Bronchial epithelial cell (primary cell): ENCODE measurements at regions not wholly inside any gene's neighbourhood (a gene's known extent, or its start where the extent isn't known, plus 50 kb on each side); places are given as distances from the start of the nearest gene placed in this dataset.

Experiments
- DNase-seq: peaks from one replicate; pipeline ENCODE4 v3.0.0-alpha.2; 2010; ENCODE audit warnings: low read depth
- FAIRE-seq: peaks from 2 replicates; lab custom pipeline; 2011; peaks lifted over from hg19 to GRCh38; lab: Jason Lieb, UNC
- H3K27me3 ChIP-seq: 2 replicates; pipeline ENCODE4 v1.5.1; 2011; ENCODE audit warnings: low read length; ENCODE audit not compliant: control insufficient read depth, insufficient read depth
- H3K36me3 ChIP-seq: 2 replicates; pipeline ENCODE4 v1.5.1; 2011; ENCODE audit warnings: low read length; ENCODE audit not compliant: control insufficient read depth, insufficient read depth
- H3K4me3 ChIP-seq: 2 replicates; pipeline ENCODE4 v1.5.1; 2011; ENCODE audit warnings: mild to moderate bottlenecking, low read depth, low read length, control low read depth
- TF ChIP-seq, protein P1 (sequence below): IDR thresholded peaks from 2 replicates; pipeline ENCODE4 v1.5.1; 2011; ENCODE audit warnings: mild to moderate bottlenecking, moderate library complexity, low read length, control low read depth, inconsistent platforms; ENCODE audit not compliant: insufficient read depth, severe bottlenecking

DNA sequence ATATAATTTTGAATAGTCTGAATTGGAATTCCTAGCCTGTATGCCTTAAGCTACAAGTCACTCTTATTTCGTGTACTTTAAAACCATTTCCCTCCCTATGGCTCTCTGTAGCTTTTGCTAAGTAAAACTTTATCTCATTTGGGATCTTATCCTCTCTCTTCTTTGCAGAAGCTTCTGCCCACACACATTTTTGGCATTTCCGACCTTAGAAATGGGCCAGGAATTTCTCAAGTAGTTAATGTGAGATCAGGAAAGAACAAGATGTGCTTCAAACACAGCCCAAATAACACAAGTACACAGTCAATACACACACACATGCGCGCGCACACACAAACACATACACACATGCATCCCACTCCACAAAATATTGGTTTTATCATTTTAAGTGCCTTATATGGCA is 931.0 kb upstream of the MIR17HG start:
- TF ChIP-seq, protein P1, sequence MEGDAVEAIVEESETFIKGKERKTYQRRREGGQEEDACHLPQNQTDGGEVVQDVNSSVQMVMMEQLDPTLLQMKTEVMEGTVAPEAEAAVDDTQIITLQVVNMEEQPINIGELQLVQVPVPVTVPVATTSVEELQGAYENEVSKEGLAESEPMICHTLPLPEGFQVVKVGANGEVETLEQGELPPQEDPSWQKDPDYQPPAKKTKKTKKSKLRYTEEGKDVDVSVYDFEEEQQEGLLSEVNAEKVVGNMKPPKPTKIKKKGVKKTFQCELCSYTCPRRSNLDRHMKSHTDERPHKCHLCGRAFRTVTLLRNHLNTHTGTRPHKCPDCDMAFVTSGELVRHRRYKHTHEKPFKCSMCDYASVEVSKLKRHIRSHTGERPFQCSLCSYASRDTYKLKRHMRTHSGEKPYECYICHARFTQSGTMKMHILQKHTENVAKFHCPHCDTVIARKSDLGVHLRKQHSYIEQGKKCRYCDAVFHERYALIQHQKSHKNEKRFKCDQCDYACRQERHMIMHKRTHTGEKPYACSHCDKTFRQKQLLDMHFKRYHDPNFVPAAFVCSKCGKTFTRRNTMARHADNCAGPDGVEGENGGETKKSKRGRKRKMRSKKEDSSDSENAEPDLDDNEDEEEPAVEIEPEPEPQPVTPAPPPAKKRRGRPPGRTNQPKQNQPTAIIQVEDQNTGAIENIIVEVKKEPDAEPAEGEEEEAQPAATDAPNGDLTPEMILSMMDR: no peak
- no peak for DNase-seq
- no peaks in the 10 kb centered on the region for H3K36me3 ChIP-seq
- FAIRE-seq: no peak
- H3K4me3 ChIP-seq: no peak overlapping the region
- H3K27me3 ChIP-seq: no peaks in the 10 kb centered on the region

DNA sequence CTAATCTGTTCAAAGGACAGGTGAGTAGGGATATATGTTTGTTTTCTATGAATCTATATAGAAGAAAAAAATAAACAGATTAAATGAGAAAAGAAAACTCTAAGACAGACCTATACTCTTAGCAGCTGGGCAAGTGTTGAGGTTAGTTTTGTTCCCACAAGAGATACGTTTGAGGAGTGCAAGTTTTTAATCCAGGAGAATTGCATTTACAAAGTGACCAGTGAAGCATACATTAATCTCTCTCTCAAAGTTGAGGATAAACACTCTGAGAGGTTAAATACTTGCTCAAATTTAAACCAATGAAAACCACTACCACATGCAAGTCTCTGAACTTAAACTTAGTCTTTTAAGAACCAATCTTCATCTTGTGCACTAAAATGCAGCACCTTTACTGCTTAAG is 930.5 kb upstream of the MIR17HG start:
- no peak for DNase-seq
- H3K4me3 ChIP-seq: no peak overlapping the region
- no peaks in the 10 kb centered on the region for H3K36me3 ChIP-seq
- no peaks in the 10 kb centered on the region for H3K27me3 ChIP-seq
- FAIRE-seq: no peak
- TF ChIP-seq, protein P1: no peak

DNA sequence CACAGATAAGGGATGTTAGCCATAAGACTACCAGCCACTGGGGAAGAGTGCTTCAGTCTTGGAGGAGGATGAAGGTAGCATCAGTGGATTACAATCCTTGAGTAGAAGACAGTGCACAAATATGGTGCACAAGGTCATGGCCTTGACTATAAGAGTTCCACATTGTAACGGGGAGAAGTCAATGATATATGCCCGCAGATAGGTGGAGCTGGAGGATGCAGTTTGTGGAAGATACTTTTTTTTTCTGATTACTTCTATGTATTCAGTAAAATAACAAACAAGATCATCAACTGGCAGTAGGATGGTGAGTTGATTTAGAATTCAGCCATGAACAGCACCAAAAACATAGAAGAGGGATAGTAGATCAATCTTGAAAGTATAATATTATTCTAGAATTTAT is 926.8 kb upstream of the MIR17HG start:
- Histone ChIP-seq H3K36me3 (no peaks in the 10 kb centered on the region), H3K27me3 (no peaks in the 10 kb centered on the region), H3K4me3 (no peak overlapping the region)
- TF ChIP-seq, protein P1: no peak
- FAIRE-seq (no peak), DNase-seq (no peak)

DNA sequence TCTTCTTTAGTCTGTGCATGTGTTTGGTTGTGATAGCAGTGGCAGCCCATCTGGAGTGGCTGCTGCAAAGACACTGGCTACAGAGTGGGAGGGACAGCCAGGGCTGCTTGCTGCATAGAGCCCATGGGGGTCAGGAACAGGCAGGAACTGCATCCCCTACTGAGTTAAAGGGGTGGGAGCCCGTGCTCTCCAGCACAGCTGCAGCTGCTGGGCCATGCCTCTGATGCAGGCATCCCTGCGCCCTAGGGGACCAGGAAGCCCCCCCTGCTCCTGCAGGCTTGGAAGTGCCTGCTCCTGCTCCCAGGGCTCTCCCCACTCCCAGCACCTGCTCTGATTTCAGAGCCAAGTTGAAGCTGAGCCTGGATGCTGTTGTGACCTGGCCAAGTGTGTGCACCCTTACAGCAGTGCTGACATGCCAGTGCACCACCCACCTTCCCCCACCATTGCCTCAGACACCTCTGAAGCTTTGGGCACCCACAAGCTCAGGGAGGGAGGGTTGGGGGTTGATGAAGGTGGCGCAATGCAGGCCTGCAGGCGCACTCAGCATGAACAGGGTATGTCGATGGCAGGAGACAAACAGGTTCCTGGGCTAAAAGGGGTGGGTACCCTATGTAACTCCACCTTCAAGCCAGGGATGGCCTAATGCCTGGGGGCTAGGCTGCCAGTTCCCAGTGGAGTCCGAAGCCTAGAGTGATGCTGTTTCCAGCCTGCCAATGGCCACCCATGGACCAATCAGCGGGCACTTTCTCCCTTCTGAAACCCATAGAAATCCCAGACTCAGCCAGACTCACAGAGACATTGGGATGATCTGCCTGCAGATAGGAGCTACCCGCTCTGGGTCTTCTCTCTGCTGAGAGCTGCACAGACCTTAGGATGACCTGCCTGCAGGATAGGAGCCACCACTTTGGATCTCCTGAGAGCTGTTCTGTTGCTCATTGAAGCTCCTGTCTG is 919.9 kb upstream of the MIR17HG start:
- DNase-seq: no peak

DNA sequence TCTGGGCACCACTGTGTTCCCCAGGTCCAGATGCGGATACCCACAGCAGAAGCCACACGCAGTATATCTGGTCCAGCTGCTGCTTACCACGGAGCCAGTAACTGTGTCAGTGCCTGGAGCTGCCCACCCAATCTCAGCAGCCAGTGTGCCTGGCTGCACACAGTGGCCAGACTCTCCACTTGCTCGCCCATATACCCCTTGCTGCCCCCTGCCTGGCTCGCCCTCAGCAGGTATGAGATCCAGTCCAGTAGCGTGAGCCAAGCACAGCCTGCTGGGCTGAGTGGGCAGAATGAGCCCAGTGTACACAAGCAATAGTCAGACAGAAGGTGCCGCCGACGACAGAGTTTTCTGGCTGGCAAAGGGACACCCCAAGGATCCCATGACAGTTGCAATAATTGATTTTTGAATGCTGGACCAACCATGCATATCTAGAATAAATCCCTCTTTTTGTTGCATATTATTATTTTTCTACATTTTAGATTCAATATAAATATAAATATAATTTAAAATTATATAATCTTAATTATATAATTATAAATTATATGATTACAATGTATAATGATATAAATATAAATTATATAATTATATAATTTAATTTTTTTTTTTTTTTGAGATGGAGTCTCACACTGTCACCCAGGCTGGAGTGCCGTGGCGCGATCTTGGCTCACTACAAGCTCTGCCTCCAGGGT is 918.8 kb upstream of the MIR17HG start:
- DNase-seq: no peak
- FAIRE-seq: no peak
- Histone ChIP-seq H3K36me3 (no peaks in the 10 kb centered on the region), H3K4me3 (no peak overlapping the region), H3K27me3 (no peaks in the 10 kb centered on the region)
- TF ChIP-seq, protein P1: no peak

More for the DNA sequence above, 919.9 kb upstream of the MIR17HG start:
- no peak for FAIRE-seq
- no peak overlapping the region for H3K4me3 ChIP-seq
- no peaks in the 10 kb centered on the region for H3K36me3 ChIP-seq
- TF ChIP-seq, protein P1: no peak
- H3K27me3 ChIP-seq: no peaks in the 10 kb centered on the region
